Astrocyte (in vitro differentiated cells and primary cell): ENCODE measurements at regions not wholly inside any gene's neighbourhood (a gene's known extent, or its start where the extent isn't known, plus 50 kb on each side); places are given as distances from the start of the nearest gene placed in this dataset.

Source experiments
- DNase-seq: peaks from one replicate; pipeline ENCODE4 v3.0.0-alpha.2; 2010; ENCODE audit warnings: low read depth
- FAIRE-seq: peaks from 2 replicates; lab custom pipeline; 2011; peaks lifted over from hg19 to GRCh38; lab: Jason Lieb, UNC
- H2AFZ ChIP-seq: 2 replicates; pipeline ENCODE4 v1.6.0; 2012; ENCODE audit warnings: low read depth, low read length, inconsistent platforms
- H3K27ac ChIP-seq: 2 replicates; pipeline ENCODE4 v1.5.1; 2011; ENCODE audit warnings: low read depth, low read length, inconsistent platforms
- H3K27me3 ChIP-seq: 2 replicates; pipeline ENCODE4 v1.6.0; 2011; ENCODE audit warnings: low read length, inconsistent platforms; ENCODE audit not compliant: insufficient read depth
- H3K36me3 ChIP-seq: 2 replicates; pipeline ENCODE4 v1.5.1; 2011; ENCODE audit warnings: low read length, inconsistent platforms; ENCODE audit not compliant: insufficient read depth
- H3K4me1 ChIP-seq: 2 replicates; pipeline ENCODE4 v1.5.1; 2011; ENCODE audit warnings: low read length, inconsistent platforms; ENCODE audit not compliant: insufficient read depth
- H3K4me2 ChIP-seq: 2 replicates; pipeline ENCODE4 v1.6.0; 2012; ENCODE audit warnings: low read length, inconsistent platforms
- H3K4me3 ChIP-seq: 2 replicates; pipeline ENCODE4 v1.5.1; 2011; ENCODE audit warnings: low read depth, mild to moderate bottlenecking, low read length, inconsistent platforms; ENCODE audit not compliant: insufficient read depth
- H3K79me2 ChIP-seq: 2 replicates; pipeline ENCODE4 v1.6.0; 2012; ENCODE audit warnings: mild to moderate bottlenecking, low read length, inconsistent platforms; ENCODE audit not compliant: insufficient read depth
- H3K9ac ChIP-seq: 2 replicates; pipeline ENCODE4 v1.6.0; 2012; ENCODE audit warnings: mild to moderate bottlenecking, low read length, inconsistent platforms
- H3K9me3 ChIP-seq: 2 replicates; pipeline ENCODE4 v1.5.1; 2012; ENCODE audit warnings: low read depth, mild to moderate bottlenecking, low read length, inconsistent platforms; ENCODE audit not compliant: insufficient read depth
- H4K20me1 ChIP-seq: 2 replicates; pipeline ENCODE4 v1.6.0; 2012; ENCODE audit warnings: low read length, inconsistent platforms; ENCODE audit not compliant: insufficient read depth
- H3K27ac Mint-ChIP-seq: one replicate; pipeline ENCODE4 v1.8.0; 2021; ENCODE audit warnings: mild to moderate bottlenecking, mixed read lengths; ENCODE audit not compliant: unreplicated experiment
- H3K27me3 Mint-ChIP-seq: one replicate; pipeline ENCODE4 v1.8.0; 2021; ENCODE audit warnings: low read depth, mixed read lengths; ENCODE audit not compliant: unreplicated experiment
- H3K36me3 Mint-ChIP-seq: one replicate; pipeline ENCODE4 v1.8.0; 2021; ENCODE audit warnings: low read depth, mixed read lengths; ENCODE audit not compliant: unreplicated experiment
- H3K4me1 Mint-ChIP-seq: one replicate; pipeline ENCODE4 v1.8.0; 2021; ENCODE audit warnings: low read depth, mixed read lengths; ENCODE audit not compliant: unreplicated experiment
- H3K4me3 Mint-ChIP-seq: one replicate; pipeline ENCODE4 v1.8.0; 2021; ENCODE audit warnings: mild to moderate bottlenecking, moderate library complexity, mixed read lengths; ENCODE audit not compliant: unreplicated experiment
- H3K9me3 Mint-ChIP-seq: one replicate; pipeline ENCODE4 v1.8.0; 2021; ENCODE audit warnings: mild to moderate bottlenecking, mixed read lengths; ENCODE audit not compliant: unreplicated experiment
- CTCF ChIP-seq: IDR thresholded peaks from 2 replicates; pipeline ENCODE4 v1.5.1; 2011; ENCODE audit warnings: low read depth, mild to moderate bottlenecking, inconsistent platforms, low read length, moderate library complexity; ENCODE audit not compliant: insufficient read depth
- EZH2 ChIP-seq: IDR thresholded peaks from 2 replicates; pipeline ENCODE4 v1.6.1; 2012; ENCODE audit warnings: mild to moderate bottlenecking, low read length, inconsistent platforms; ENCODE audit not compliant: insufficient read depth

GRCh38 chr6:134593442-134593841, 275.5 kb upstream of the SGK1 start:
- Histone ChIP-seq H3K4me1 (peaks cover 7% of the 10 kb centered on the region), H3K27me3 (no peaks in the 10 kb centered on the region), H3K4me3 (no peak overlapping the region), H2AFZ (peak overlapping the region; percentile 15), H3K9ac (no peak overlapping the region), H3K27ac (no peak overlapping the region), H3K36me3 (no peaks in the 10 kb centered on the region), H3K79me2 (no peaks in the 10 kb centered on the region), H4K20me1 (no peaks in the 10 kb centered on the region), H3K9me3 (no peaks in the 10 kb centered on the region), H3K4me2 (no peak overlapping the region)
- TF ChIP-seq CTCF (no peak), EZH2 (no peak)
- no peak overlapping the region for H3K4me3 Mint-ChIP-seq
- no peak overlapping the region for H3K27ac Mint-ChIP-seq
- no peaks in the 10 kb centered on the region for H3K27me3 Mint-ChIP-seq
- peaks cover 17% of the 10 kb centered on the region for H3K4me1 Mint-ChIP-seq
- no peaks in the 10 kb centered on the region for H3K36me3 Mint-ChIP-seq
- DNase-seq (peak; percentile 1), FAIRE-seq (no peak)
- no peaks in the 10 kb centered on the region for H3K9me3 Mint-ChIP-seq

GRCh38 chr6:134593024-134593423, 275.1 kb upstream of the SGK1 start:
- no peaks in the 10 kb centered on the region for H3K36me3 ChIP-seq
- no peak overlapping the region for H2AFZ ChIP-seq
- H3K4me1 Mint-ChIP-seq: peaks cover 17% of the 10 kb centered on the region
- no peak overlapping the region for H3K9ac ChIP-seq
- H3K79me2 ChIP-seq: no peaks in the 10 kb centered on the region
- no peak for TF ChIP-seq CTCF
- no peak for TF ChIP-seq EZH2
- H3K4me2 ChIP-seq: no peak overlapping the region
- H3K4me1 ChIP-seq: peaks cover 7% of the 10 kb centered on the region
- H3K27ac ChIP-seq: no peak overlapping the region
- no peak overlapping the region for H3K4me3 ChIP-seq
- H3K9me3 Mint-ChIP-seq: no peaks in the 10 kb centered on the region
- no peaks in the 10 kb centered on the region for H3K9me3 ChIP-seq
- H4K20me1 ChIP-seq: no peaks in the 10 kb centered on the region
- DNase-seq (no peak), FAIRE-seq (no peak)
- no peak overlapping the region for H3K4me3 Mint-ChIP-seq
- no peaks in the 10 kb centered on the region for H3K27me3 Mint-ChIP-seq
- H3K27ac Mint-ChIP-seq: no peak overlapping the region
- no peaks in the 10 kb centered on the region for H3K36me3 Mint-ChIP-seq
- no peaks in the 10 kb centered on the region for H3K27me3 ChIP-seq

GRCh38 chr6:134590449-134590848, 272.5 kb upstream of the SGK1 start:
- FAIRE-seq: no peak
- peaks cover 17% of the 10 kb centered on the region for H3K4me1 Mint-ChIP-seq
- H3K4me3 Mint-ChIP-seq: no peak overlapping the region
- no peaks in the 10 kb centered on the region for H3K36me3 Mint-ChIP-seq
- Histone ChIP-seq H3K4me1 (peaks cover 7% of the 10 kb centered on the region), H2AFZ (peak overlapping the region; percentile 39), H3K36me3 (no peaks in the 10 kb centered on the region), H3K9me3 (no peaks in the 10 kb centered on the region), H4K20me1 (no peaks in the 10 kb centered on the region), H3K27ac (peak overlapping the region; percentile 94), H3K9ac (peak overlapping the region; percentile 70), H3K4me3 (no peak overlapping the region), H3K27me3 (no peaks in the 10 kb centered on the region), H3K79me2 (no peaks in the 10 kb centered on the region), H3K4me2 (no peak overlapping the region)
- DNase-seq: peak; percentile 43
- no peaks in the 10 kb centered on the region for H3K9me3 Mint-ChIP-seq
- no peak for TF ChIP-seq CTCF
- TF ChIP-seq EZH2: no peak
- H3K27me3 Mint-ChIP-seq: no peaks in the 10 kb centered on the region
- H3K27ac Mint-ChIP-seq: peak overlapping the region; percentile 97
